ENCODE measurements at regions not wholly inside any gene's neighbourhood (a gene's known extent, or its start where the extent isn't known, plus 50 kb on each side); places are given as distances from the start of the nearest gene placed in this dataset.

DNA sequence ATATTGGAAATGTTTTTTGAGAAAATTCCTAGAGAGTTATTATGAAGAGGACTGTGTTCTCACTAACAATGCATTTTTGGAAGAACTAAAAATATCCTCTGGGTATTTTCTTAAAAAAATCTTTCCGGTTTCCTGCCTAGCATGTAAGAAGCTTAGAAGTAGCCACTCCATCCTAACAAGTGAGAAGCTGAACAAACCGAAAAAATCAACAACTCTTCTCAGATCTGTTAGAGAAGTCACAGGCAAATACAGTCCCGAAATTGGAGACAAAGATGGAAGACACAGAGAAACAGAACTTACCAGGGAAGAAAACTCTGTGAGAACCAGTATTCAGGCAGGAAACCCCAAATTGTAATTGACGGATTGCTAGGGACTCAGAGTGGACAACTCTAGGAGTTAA, 173.0 kb downstream of the KLF12 start:
- Histone ChIP-seq H3K27ac (ENCODE audit: low read depth, low read length) (no peak overlapping the region), H3K27me3 (ENCODE audit: control insufficient read depth in 1 of 2, insufficient read depth in 2 of 2, low read length in 2 of 2) (no peaks in the 10 kb centered on the region), H3K36me3 (ENCODE audit: insufficient read depth, low read length) (no peaks in the 10 kb centered on the region), H3K9me3 (ENCODE audit: low read length) (no peaks in the 10 kb centered on the region), H3K9ac (ENCODE audit: low read length) (no peak overlapping the region), H3K4me3 (ENCODE audit: low read depth in 1 of 2, low read length in 2 of 2) (no peak overlapping the region), H3K4me1 (ENCODE audit: insufficient read depth, low read length) (peaks cover 6% of the 10 kb centered on the region)

DNA sequence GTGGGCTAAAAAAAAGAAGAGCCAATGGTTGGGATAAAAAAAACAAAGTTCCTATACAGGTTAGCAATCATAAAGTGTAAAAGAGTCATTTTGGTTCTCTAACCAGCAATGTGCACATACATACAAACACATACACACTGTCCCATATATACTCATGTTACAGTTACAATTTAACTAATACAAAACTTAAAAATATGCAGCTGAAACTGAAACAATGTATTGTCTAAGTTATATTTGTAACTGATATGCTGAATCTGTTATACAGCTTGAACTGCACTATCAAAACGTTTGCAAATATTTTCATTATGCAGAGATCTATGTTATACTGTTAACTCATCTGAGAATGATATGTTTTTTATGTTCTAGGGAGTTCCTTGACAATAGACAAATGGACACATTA, 173.7 kb downstream of the KLF12 start:
- peaks cover 4% of the 10 kb centered on the region for H3K4me1 ChIP-seq (ENCODE audit: insufficient read depth, low read length)
- H3K4me3 ChIP-seq (ENCODE audit: low read depth in 1 of 2, low read length in 2 of 2) = no peak overlapping the region
- H3K27me3 ChIP-seq (ENCODE audit: control insufficient read depth in 1 of 2, insufficient read depth in 2 of 2, low read length in 2 of 2) = no peaks in the 10 kb centered on the region
- H3K27ac ChIP-seq (ENCODE audit: low read depth, low read length) = no peak overlapping the region
- H3K36me3 ChIP-seq (ENCODE audit: insufficient read depth, low read length) = no peaks in the 10 kb centered on the region
- no peaks in the 10 kb centered on the region for H3K9me3 ChIP-seq (ENCODE audit: low read length)
- H3K9ac ChIP-seq (ENCODE audit: low read length) = no peak overlapping the region

DNA sequence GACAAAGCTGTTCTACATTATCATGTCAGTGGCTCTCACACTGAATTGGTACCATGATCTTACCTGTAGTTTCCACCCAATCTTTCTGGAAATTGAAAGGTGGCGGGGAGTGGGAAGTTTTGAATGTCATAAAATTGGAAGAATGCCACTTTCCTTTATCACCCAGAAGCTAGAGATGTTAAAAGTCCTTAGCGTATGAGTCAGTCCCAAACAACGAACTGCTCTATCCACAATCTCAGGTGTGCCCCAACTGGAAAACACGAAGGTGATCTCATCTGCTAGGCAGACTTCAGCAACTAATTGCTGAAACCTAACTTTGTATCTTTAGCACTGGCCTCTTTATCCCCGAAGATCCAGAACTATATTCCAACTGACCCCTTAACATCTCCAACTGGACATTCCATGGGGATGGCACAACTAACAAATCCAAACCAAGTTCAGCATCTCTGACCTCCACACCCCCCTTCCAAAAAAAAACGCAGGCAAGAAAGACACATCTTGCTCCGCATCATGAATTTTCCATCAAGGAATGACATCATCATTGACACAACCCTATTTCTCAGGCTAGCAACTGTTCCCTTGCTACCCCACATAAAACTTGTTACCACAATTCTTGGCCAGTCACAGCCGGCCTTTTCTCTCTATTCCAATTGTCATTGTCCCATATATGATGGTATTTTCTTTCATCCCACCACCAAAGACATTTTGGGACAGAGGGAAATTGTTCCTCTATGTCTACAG, 175.4 kb downstream of the KLF12 start:
- Histone ChIP-seq H3K27ac (ENCODE audit: low read depth, low read length) (no peak overlapping the region), H3K36me3 (ENCODE audit: insufficient read depth, low read length) (no peaks in the 10 kb centered on the region), H3K9ac (ENCODE audit: low read length) (no peak overlapping the region), H3K9me3 (ENCODE audit: low read length) (no peaks in the 10 kb centered on the region), H3K4me3 (ENCODE audit: low read depth in 1 of 2, low read length in 2 of 2) (no peak overlapping the region), H3K4me1 (ENCODE audit: insufficient read depth, low read length) (peaks cover 4% of the 10 kb centered on the region), H3K27me3 (ENCODE audit: control insufficient read depth in 1 of 2, insufficient read depth in 2 of 2, low read length in 2 of 2) (no peaks in the 10 kb centered on the region)

DNA sequence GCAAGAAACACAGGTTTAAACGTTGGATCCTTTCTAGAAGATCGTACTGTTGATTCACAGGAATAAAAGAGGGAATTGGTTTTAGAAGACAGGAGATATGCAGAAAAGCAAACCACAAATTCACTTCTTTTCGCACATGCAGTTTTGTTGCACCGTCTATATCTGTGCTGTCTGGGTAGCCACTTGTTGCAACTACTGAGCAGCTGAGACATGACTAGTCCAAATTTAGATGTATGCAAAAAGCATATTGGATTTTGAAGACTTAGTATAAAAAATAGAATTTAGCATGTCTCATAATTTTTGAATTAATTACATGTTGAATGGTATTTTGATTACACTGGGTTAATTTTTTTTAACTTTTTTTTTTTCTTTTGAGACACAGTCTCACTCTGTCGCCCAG, 176.3 kb downstream of the KLF12 start:
- Histone ChIP-seq H3K27me3 (ENCODE audit: control insufficient read depth in 1 of 2, insufficient read depth in 2 of 2, low read length in 2 of 2) (no peaks in the 10 kb centered on the region), H3K4me1 (ENCODE audit: insufficient read depth, low read length) (peaks cover 4% of the 10 kb centered on the region), H3K9ac (ENCODE audit: low read length) (no peak overlapping the region), H3K4me3 (ENCODE audit: low read depth in 1 of 2, low read length in 2 of 2) (no peak overlapping the region), H3K27ac (ENCODE audit: low read depth, low read length) (no peak overlapping the region), H3K9me3 (ENCODE audit: low read length) (no peaks in the 10 kb centered on the region), H3K36me3 (ENCODE audit: insufficient read depth, low read length) (no peaks in the 10 kb centered on the region)

DNA sequence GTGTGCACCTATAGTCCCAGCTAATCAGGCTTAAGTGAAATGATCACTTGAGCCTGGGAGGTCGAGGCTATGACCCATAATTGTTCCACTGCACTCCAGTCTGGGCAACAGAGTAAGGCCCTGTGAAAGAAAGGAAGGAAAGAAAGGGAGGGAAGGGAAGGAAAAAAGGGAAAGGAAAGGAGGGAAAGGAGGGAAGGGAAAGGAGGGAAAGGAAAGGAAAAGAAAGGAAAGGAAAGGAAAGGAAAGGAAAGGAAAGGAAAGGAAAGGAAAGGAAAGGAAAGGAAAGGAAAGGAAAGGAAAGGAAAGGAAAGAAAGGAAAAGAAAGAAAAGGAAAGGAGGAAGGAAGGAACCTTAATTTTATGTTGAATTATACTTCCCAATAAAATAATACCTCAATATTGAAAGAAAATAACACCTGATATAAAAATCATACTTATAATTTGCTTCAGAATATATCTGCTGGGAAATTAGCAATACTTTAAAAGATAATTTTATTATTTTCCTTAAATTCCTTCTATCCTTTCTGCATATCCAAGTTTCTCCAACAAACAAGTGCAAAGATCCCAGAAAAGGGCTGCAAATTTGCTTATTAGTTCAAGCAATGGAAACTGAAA, 177.3 kb downstream of the KLF12 start:
- no peaks in the 10 kb centered on the region for H3K9me3 ChIP-seq (ENCODE audit: low read length)
- H3K27ac ChIP-seq (ENCODE audit: low read depth, low read length) = no peak overlapping the region
- peaks cover 4% of the 10 kb centered on the region for H3K4me1 ChIP-seq (ENCODE audit: insufficient read depth, low read length)
- H3K4me3 ChIP-seq (ENCODE audit: low read depth in 1 of 2, low read length in 2 of 2) = no peak overlapping the region
- no peaks in the 10 kb centered on the region for H3K36me3 ChIP-seq (ENCODE audit: insufficient read depth, low read length)
- no peaks in the 10 kb centered on the region for H3K27me3 ChIP-seq (ENCODE audit: control insufficient read depth in 1 of 2, insufficient read depth in 2 of 2, low read length in 2 of 2)
- H3K9ac ChIP-seq (ENCODE audit: low read length) = no peak overlapping the region

DNA sequence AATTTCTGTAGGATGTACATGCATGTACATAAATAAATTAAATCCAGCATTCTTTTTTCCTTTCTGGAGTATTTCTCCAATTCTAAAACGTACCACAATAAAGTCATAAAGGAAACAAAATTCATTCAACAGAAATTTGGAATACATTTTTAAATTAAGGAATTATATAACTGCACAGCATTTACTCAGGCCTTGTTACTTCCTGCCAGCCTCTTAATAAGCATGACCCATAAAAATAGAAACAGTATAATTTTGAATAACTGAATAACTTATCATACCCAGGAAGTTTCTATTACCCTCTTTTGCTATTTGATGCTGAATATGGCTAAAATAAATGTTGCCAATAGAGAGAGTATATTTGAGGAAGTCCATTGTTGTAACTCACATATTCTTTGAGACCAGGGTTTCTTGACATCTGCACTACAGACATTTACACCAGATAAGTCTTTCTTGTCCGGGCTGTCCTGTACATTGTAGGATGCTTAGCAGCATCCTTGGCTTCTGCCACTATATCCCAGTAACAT, 178.2 kb downstream of the KLF12 start:
- no peaks in the 10 kb centered on the region for H3K36me3 ChIP-seq (ENCODE audit: insufficient read depth, low read length)
- H3K27me3 ChIP-seq (ENCODE audit: control insufficient read depth in 1 of 2, insufficient read depth in 2 of 2, low read length in 2 of 2) = no peaks in the 10 kb centered on the region
- H3K9ac ChIP-seq (ENCODE audit: low read length) = no peak overlapping the region
- H3K4me1 ChIP-seq (ENCODE audit: insufficient read depth, low read length) = peaks cover 4% of the 10 kb centered on the region
- no peaks in the 10 kb centered on the region for H3K9me3 ChIP-seq (ENCODE audit: low read length)
- H3K4me3 ChIP-seq (ENCODE audit: low read depth in 1 of 2, low read length in 2 of 2) = no peak overlapping the region
- H3K27ac ChIP-seq (ENCODE audit: low read depth, low read length) = no peak overlapping the region

DNA sequence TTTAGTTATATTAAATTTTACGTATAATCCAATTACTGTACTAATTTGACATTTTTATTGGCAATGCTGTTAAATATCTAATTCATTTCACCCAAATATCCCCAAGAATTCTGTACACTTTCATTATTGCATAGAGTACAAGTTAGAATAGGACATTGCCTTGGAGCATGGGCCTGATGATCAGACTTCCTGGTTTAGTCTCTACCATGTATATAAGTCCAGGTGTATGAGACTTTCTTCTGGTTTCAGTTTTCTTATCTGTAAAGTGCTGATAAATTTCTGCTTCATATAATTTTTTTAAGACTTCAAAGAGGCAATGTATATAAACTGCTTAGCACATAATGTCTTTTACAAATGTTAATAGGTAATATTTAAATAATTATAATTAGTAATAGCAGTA, 179.4 kb downstream of the KLF12 start:
- Histone ChIP-seq H3K4me3 (ENCODE audit: low read depth in 1 of 2, low read length in 2 of 2) (no peak overlapping the region), H3K36me3 (ENCODE audit: insufficient read depth, low read length) (no peaks in the 10 kb centered on the region), H3K27me3 (ENCODE audit: control insufficient read depth in 1 of 2, insufficient read depth in 2 of 2, low read length in 2 of 2) (no peaks in the 10 kb centered on the region), H3K27ac (ENCODE audit: low read depth, low read length) (no peak overlapping the region), H3K9me3 (ENCODE audit: low read length) (no peaks in the 10 kb centered on the region), H3K9ac (ENCODE audit: low read length) (no peak overlapping the region), H3K4me1 (ENCODE audit: insufficient read depth, low read length) (peaks cover 4% of the 10 kb centered on the region)

DNA sequence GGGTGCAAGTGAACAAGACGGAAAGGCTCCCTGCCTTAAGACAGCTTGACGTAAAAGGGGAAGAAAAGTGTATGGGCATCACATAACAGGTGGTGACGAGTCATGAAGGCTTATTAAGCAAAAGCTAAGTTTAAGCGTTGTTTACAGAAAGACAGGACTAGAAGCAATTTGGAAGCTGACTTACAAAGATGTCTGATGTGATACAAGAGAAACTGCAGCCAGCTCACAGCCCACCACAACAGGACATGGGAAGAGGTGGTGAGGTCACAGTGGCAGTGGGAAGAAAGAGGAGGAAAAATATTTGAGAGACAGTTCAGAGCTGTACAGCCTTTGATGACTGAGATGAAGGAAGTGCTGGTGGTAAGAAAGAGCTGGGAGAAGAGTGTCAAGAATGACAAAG, 181.6 kb downstream of the KLF12 start:
- H3K4me1 ChIP-seq (ENCODE audit: insufficient read depth, low read length) = peaks cover 4% of the 10 kb centered on the region
- H3K27ac ChIP-seq (ENCODE audit: low read depth, low read length) = no peak overlapping the region
- H3K9ac ChIP-seq (ENCODE audit: low read length) = no peak overlapping the region
- no peak overlapping the region for H3K4me3 ChIP-seq (ENCODE audit: low read depth in 1 of 2, low read length in 2 of 2)
- no peaks in the 10 kb centered on the region for H3K27me3 ChIP-seq (ENCODE audit: control insufficient read depth in 1 of 2, insufficient read depth in 2 of 2, low read length in 2 of 2)
- no peaks in the 10 kb centered on the region for H3K36me3 ChIP-seq (ENCODE audit: insufficient read depth, low read length)
- H3K9me3 ChIP-seq (ENCODE audit: low read length) = no peaks in the 10 kb centered on the region

DNA sequence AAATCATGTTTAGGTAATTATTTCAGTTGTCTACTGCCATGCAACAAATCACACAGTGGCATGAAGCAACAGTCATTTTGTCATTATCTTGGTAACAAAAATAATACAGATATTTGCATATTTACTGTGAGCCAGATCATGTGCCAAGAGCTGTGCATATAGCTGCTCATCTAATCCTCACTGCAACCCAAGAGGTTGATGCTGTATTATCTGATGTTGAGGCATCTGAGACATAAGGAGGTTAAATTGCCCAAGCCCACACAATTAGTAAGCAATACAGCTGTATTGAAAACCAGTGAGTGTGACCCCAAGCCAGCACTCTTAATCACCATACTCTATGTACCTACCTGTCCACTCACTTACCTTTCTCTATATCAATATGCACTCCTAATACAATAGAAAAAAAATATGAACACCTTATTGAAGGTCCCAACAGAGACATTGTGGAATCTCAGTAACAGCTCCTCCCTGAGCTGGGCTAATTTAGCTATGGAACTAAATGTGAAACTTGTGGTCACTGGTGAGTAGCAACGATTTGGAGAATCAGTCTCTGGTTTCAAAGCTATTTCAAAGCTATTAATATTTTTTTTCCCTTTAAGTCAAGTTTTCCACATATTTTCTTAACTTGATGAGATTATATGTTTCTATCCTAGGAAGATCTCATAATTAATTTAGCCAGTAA, 185.2 kb downstream of the KLF12 start:
- no peak overlapping the region for H3K27ac ChIP-seq (ENCODE audit: low read depth, low read length)
- H3K4me3 ChIP-seq (ENCODE audit: low read depth in 1 of 2, low read length in 2 of 2) = no peak overlapping the region
- no peak overlapping the region for H3K9ac ChIP-seq (ENCODE audit: low read length)
- no peaks in the 10 kb centered on the region for H3K36me3 ChIP-seq (ENCODE audit: insufficient read depth, low read length)
- H3K4me1 ChIP-seq (ENCODE audit: insufficient read depth, low read length) = peaks cover 14% of the 10 kb centered on the region
- H3K27me3 ChIP-seq (ENCODE audit: control insufficient read depth in 1 of 2, insufficient read depth in 2 of 2, low read length in 2 of 2) = no peaks in the 10 kb centered on the region
- H3K9me3 ChIP-seq (ENCODE audit: low read length) = no peaks in the 10 kb centered on the region

DNA sequence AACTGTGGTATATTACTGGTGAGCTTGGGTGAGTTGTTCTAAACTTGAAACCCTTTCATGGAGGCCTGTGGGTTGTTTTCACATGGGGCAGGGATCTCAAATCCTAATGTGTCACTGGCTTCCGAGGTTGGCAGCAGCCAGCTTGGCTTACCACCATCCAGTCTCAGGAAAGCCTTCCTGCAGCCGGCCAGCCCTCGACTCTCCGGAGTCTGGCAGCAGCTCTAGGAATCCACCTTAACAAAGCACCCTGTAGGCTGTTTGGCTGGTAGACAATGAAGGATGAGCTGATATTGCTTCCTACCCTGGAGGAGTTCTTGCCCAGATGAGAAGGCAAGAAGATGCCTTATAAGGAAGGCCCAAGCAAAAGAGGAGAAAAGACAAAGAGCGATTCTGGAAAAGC, 188.3 kb downstream of the KLF12 start:
- Histone ChIP-seq H3K36me3 (ENCODE audit: insufficient read depth, low read length) (no peaks in the 10 kb centered on the region), H3K9me3 (ENCODE audit: low read length) (no peaks in the 10 kb centered on the region), H3K27me3 (ENCODE audit: control insufficient read depth in 1 of 2, insufficient read depth in 2 of 2, low read length in 2 of 2) (no peaks in the 10 kb centered on the region), H3K9ac (ENCODE audit: low read length) (no peak overlapping the region), H3K27ac (ENCODE audit: low read depth, low read length) (peak overlapping the region; percentile 67), H3K4me3 (ENCODE audit: low read depth in 1 of 2, low read length in 2 of 2) (peak overlapping the region in 1 of 2 donors; percentile 4), H3K4me1 (ENCODE audit: insufficient read depth, low read length) (peaks cover 20% of the 10 kb centered on the region)

DNA sequence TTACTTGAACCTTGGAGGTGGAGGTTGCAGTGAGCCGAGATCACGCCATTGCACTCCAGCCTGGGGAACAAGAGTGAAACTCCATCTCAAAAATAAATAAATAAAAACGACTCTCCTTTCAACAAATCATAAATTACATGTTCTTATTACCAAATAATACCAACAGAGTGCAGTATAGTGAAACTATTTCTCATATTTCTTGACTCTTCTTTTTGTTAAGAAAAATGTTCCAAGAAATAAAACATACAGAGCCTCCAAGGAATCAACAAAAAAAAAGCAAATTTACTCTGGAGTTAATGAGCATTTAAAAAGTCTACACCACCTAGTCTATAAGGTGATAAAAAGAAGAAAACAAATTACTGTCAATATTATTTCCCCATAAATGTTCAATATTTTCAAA, 188.8 kb downstream of the KLF12 start:
- no peaks in the 10 kb centered on the region for H3K9me3 ChIP-seq (ENCODE audit: low read length)
- peaks cover 25% of the 10 kb centered on the region for H3K4me1 ChIP-seq (ENCODE audit: insufficient read depth, low read length)
- peak overlapping the region; percentile 67 for H3K27ac ChIP-seq (ENCODE audit: low read depth, low read length)
- H3K4me3 ChIP-seq (ENCODE audit: low read depth in 1 of 2, low read length in 2 of 2) = peak overlapping the region in 1 of 2 donors; percentile 4
- H3K9ac ChIP-seq (ENCODE audit: low read length) = no peak overlapping the region
- H3K36me3 ChIP-seq (ENCODE audit: insufficient read depth, low read length) = no peaks in the 10 kb centered on the region
- H3K27me3 ChIP-seq (ENCODE audit: control insufficient read depth in 1 of 2, insufficient read depth in 2 of 2, low read length in 2 of 2) = no peaks in the 10 kb centered on the region

Data from muscle layer of colon (tissue), 2 donors.